SH-SY5Y (cell line): ENCODE measurements at regions not wholly inside any gene's neighbourhood (a gene's known extent, or its start where the extent isn't known, plus 50 kb on each side); places are given as distances from the start of the nearest gene placed in this dataset.

Experiments
- GATA2 ChIP-seq: IDR thresholded peaks from 2 replicates; pipeline ENCODE4 v1.6.1; 2011; ENCODE audit warnings: mild to moderate bottlenecking, low read depth, low read length
- GATA3 ChIP-seq: IDR thresholded peaks from 2 replicates; pipeline ENCODE4 v1.6.1; 2011; ENCODE audit warnings: low read depth, mild to moderate bottlenecking, low read length, moderate library complexity

GRCh38 chr1:38625939-38626338 is 233.6 kb downstream of the RRAGC start:
- TF ChIP-seq GATA3 (no peak), GATA2 (no peak)
